HG03039 (cell line): ENCODE measurements at regions not wholly inside any gene's neighbourhood (a gene's known extent, or its start where the extent isn't known, plus 50 kb on each side); places are given as distances from the start of the nearest gene placed in this dataset.
"Not testable (repeated sequence)": the region's sequence is repeated elsewhere in the genome, so short reads cannot be mapped to it uniquely, and the experiment has no call there.

Experiments
- ATAC-seq: cut with Tn5 transposase; IDR thresholded peaks from one replicate; pipeline ENCODE4 v1.9.1; 2021; ENCODE audit warnings: mild to moderate bottlenecking, moderate library complexity; ENCODE audit not compliant: unreplicated experiment

GRCh38 chr5:15384581-15384980 lies 115.4 kb upstream of the FBXL7 start:
- no peak for ATAC-seq

- ATAC-seq, result no peak
Observed at GRCh38 chr5:15384176-15384575, 115.8 kb upstream of the FBXL7 start.

- no peak for ATAC-seq
Observed at GRCh38 chr5:15383469-15383868, 116.5 kb upstream of the FBXL7 start.

- no peak for ATAC-seq
Observed at GRCh38 chr5:15383021-15383420, 117.0 kb upstream of the FBXL7 start.

- ATAC-seq, result no peak
Observed at GRCh38 chr5:15377573-15378340, 122.2 kb upstream of the FBXL7 start.

DNA sequence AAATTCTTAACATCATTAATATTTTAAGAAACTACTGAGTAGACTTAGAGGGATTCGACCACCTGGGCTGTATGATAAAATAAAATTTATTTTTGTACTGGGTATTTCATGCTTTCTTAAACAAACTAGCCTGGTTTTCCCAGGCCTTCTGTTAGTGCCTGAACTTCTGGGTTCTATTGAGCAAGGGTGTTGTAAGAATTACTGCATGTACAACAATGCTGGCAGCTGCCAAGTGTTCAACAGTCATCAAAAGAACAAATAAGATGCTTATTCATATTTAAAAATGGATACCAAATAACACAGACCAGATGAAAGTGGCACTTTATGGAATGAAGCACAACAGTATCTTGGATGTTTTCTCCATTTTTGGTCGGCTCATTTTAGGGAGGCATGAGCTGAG lies 123.2 kb upstream of the FBXL7 start:
- no peak for ATAC-seq

DNA sequence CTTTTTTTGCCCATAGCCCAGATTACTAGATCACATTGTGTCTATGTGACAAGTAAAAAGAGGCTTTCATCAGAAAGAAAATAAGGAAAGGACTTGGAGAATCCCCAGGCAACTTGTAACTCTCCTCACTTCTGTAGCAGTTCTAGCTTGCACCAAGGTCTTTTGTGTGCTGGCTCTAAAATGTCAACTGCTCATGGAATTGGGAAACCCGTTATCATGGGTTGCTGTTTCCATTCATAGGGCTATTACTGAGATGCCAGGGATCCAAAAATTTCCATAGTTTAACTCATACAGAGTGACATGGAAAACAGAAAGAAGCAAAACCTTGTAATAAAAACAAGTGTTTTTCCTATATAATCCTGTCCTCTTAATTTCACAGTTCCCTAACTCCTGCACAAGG lies 123.9 kb upstream of the FBXL7 start:
- no peak for ATAC-seq

GRCh38 chr5:15375559-15375958 lies 124.4 kb upstream of the FBXL7 start:
- no peak for ATAC-seq

DNA sequence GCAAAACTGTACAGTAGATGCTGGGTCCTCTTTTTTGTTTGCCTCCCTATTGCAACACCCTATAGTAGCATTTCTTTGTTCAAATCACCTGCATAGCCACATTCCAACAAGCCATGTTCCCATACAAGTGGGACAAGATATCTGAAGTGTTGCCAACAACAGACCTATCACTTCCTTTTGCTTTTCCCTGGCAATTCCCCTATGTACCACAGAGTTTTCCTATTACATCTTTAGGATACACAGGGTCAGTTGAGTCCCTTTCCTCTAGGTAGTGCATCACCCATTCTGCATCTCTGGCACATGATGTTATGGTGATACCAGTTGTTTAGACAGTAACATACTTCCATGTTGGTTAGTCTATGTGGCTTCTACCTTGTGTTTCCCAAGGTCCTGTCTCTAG lies 125.1 kb upstream of the FBXL7 start:
- no peak for ATAC-seq

- ATAC-seq, result no peak
Observed at GRCh38 chr5:15373151-15373550, 126.8 kb upstream of the FBXL7 start.

DNA sequence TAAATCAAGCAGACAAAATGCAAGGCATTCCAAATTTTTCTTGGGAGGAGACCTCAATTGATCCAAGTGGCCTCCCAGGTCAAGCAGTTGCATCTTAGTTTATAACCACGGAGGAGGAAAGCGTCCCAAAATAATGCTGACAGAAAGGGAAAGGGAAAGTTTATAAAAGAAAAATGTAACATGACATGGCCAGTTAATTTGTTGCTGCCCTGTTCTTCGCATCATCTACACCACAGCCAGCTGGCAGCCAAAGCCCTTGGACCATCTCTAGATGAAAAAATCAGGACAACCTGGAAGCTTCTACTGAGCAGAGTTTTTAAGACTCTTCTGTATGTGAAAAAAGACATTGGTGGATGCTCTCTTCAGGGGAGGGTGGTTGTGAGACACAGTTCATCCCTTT lies 128.8 kb upstream of the FBXL7 start:
- ATAC-seq, result no peak

DNA sequence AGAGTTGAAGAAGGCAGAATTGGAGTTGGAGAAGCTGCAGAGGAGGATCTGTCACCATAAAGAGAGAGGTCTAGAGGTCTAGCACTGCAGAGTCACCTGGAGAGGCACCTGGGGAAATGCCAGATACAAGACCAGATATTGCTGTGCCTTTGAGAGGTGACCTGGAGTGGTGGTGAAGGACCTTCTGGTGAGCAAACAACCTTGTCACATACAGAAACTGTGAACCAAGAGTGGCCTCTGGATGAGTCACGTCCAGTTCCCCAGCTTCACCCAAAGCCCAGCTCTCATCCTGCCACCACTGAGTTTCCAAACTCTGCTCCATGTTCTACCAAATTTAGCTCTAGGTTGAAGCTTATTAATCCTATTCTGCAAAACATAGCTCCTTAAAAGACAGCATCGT lies 131.1 kb upstream of the FBXL7 start:
- no peak for ATAC-seq

- no peak for ATAC-seq
Observed at GRCh38 chr5:15367489-15367888, 132.5 kb upstream of the FBXL7 start.

DNA sequence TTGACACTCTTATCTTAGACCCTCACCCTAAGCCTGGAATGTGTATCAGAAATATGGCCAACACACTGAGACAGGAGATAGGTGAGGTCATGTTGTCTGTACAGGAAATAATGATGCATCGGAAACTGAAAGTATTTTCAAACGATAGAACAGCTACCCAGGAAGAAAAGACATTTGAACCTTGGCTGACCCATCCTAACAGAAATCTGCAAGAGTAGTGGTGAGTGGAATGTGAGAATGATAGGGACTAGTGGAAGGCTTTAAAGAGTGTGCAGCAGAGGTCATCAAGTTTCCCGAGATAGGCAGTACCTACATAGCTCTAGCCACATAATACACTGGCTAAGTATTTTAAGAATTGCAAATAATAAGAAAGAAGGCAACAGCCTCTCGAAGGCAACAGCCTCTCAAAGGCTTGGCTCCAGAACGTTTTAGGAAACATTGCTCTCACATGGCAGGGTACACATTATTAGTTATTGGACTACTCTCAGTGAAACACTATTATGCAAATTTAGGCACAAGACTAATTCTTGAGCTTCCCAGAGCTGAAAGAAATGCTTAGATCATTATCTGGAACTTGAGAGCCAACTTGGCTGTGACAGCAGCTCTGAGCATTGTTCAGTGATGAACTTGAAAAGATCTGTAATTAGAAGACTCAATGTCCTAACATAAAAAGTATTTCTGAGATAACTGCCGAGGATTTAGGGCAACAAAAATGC lies 133.1 kb upstream of the FBXL7 start:
- no peak for ATAC-seq

DNA sequence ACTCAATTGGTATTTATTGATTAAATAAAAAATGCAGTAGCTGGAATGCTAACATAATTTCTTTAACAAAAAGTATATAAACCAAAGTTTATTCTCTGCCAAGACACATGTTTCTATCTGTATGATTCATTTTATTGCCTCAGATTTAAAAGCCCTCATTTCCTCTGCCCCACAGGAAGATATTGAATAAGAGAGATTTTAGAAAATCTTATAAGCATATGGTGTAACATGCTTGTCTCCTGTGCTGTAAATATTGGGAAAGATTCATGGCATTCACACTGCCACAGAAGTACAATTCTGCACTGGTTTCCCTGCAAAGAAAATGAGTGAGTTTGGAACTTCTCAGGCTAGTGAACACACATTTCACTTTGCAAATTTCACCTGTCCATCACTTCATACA lies 134.9 kb upstream of the FBXL7 start:
- ATAC-seq, result no peak

DNA sequence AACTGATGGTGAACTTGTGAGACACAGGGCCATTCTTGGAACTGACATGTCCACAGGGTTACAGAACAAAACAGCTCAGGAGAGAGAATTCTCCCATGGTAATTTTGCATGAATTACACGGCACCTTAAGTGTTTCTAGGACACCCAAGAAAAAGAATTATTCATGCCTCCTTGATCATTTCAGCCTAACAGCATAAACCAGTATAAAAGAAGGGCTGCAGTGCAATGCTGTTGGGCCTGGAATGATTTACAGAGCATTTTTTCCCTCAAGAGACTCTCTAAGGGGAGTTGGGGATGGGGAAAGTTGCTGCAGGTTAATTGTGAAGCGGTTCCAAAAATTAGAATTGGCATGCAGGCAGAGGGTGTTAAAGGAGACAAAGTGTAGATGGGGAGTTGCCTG lies 136.4 kb upstream of the FBXL7 start:
- no peak for ATAC-seq

- not testable (repeated sequence) for ATAC-seq
Observed at GRCh38 chr5:15357092-15357453, 142.9 kb upstream of the FBXL7 start.

GRCh38 chr5:15356308-15357091 lies 143.5 kb upstream of the FBXL7 start:
- ATAC-seq, result not testable (repeated sequence)

GRCh38 chr5:15354021-15354420 lies 146.0 kb upstream of the FBXL7 start:
- ATAC-seq, result no peak

GRCh38 chr5:15353086-15353645 lies 146.8 kb upstream of the FBXL7 start:
- no peak for ATAC-seq

- no peak for ATAC-seq
Observed at GRCh38 chr5:15350614-15351013, 149.4 kb upstream of the FBXL7 start.

DNA sequence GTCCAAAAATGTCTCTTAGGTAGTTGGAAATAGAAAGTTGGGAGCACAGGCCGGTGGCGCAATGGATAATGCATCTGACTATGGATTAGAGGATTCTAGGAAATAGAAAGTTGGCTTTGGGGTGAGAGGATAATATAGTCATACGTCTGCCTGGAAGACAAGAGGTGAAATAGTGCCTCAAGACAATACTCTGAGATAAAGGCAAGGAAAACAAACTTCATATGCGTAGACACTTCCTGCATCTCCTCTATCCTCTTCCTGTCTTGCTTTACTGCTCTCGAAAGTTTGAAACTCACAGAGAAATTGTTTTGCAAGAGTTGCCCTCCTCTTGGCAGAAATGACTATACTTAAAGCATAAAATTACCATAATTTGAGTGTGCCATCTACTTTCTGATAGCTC lies 153.2 kb upstream of the FBXL7 start:
- no peak for ATAC-seq
